ENCODE measurements at regions not wholly inside any gene's neighbourhood (a gene's known extent, or its start where the extent isn't known, plus 50 kb on each side); places are given as distances from the start of the nearest gene placed in this dataset.

- TF ChIP-seq CTCF (IDR thresholded peaks at IDR 0.05; ENCODE audit: low read depth, low read length, poor library complexity, severe bottlenecking) (no peak), EZH2phosphoT487 (IDR thresholded peaks at IDR 0.05; ENCODE audit: borderline replicate concordance, low read length) (no peak)
Measured at GRCh38 chr6:84953111-84953755, 188.8 kb upstream of the TBX18 start.

All from DOHH2 (cell line).